ENCODE measurements at regions not wholly inside any gene's neighbourhood (a gene's known extent, or its start where the extent isn't known, plus 50 kb on each side); places are given as distances from the start of the nearest gene placed in this dataset.

GRCh38 chr11:116532066-116532465, 240.7 kb downstream of the BUD13 start:
- TF ChIP-seq CTCF (conservative IDR thresholded peaks at IDR 0.05 in 1 of 2, IDR thresholded peaks at IDR 0.05 in 1 of 2; ENCODE audit: extremely low read depth in 1 of 2, insufficient read depth in 1 of 2, low read depth in 1 of 2, low read length in 2 of 2), result no peak
- no peak for TF ChIP-seq EZH2 (IDR thresholded peaks at IDR 0.05; ENCODE audit: borderline replicate concordance, low read length)

All from mammary epithelial cell (primary cell).